IPS-18a (cell line): ENCODE measurements at regions not wholly inside any gene's neighbourhood (a gene's known extent, or its start where the extent isn't known, plus 50 kb on each side); places are given as distances from the start of the nearest gene placed in this dataset.

ENCODE experiments used
- H3K27ac ChIP-seq: one replicate; pipeline ENCODE4 v1.5.1; 2013; ENCODE audit warnings: low read length
- H3K27me3 ChIP-seq: one replicate; pipeline ENCODE4 v1.6.1; 2013; ENCODE audit warnings: mild to moderate bottlenecking, low read length; ENCODE audit not compliant: control insufficient read depth, insufficient read depth
- H3K36me3 ChIP-seq: one replicate; pipeline ENCODE4 v1.6.1; 2013; ENCODE audit warnings: low read depth, low read length; ENCODE audit not compliant: control insufficient read depth
- H3K4me1 ChIP-seq: one replicate; pipeline ENCODE4 v1.6.1; 2013; ENCODE audit warnings: low read depth, low read length; ENCODE audit not compliant: control insufficient read depth
- H3K4me3 ChIP-seq: one replicate; pipeline ENCODE4 v1.5.1; 2013; ENCODE audit warnings: low read length
- H3K9ac ChIP-seq: one replicate; pipeline ENCODE4 v1.6.1; 2013; ENCODE audit warnings: mild to moderate bottlenecking, low read length, moderate library complexity
- H3K9me3 ChIP-seq: one replicate; pipeline ENCODE4 v1.6.1; 2013; ENCODE audit warnings: low read depth, low read length; ENCODE audit not compliant: control insufficient read depth

GRCh38 chr6:44645276-44645675, 257.8 kb downstream of the CDC5L start:
- Histone ChIP-seq H3K36me3 (no peaks in the 10 kb centered on the region), H3K27me3 (no peaks in the 10 kb centered on the region), H3K27ac (no peak overlapping the region), H3K4me3 (no peak overlapping the region), H3K9me3 (no peaks in the 10 kb centered on the region), H3K4me1 (no peaks in the 10 kb centered on the region), H3K9ac (no peak overlapping the region)

- no peaks in the 10 kb centered on the region for H3K9me3 ChIP-seq
- H3K4me3 ChIP-seq: no peak overlapping the region
- H3K27me3 ChIP-seq: no peaks in the 10 kb centered on the region
- H3K27ac ChIP-seq: no peak overlapping the region
- no peaks in the 10 kb centered on the region for H3K36me3 ChIP-seq
- peaks cover 3% of the 10 kb centered on the region for H3K4me1 ChIP-seq
- no peak overlapping the region for H3K9ac ChIP-seq
Observed at GRCh38 chr6:44646355-44646754, 258.8 kb downstream of the CDC5L start.

DNA sequence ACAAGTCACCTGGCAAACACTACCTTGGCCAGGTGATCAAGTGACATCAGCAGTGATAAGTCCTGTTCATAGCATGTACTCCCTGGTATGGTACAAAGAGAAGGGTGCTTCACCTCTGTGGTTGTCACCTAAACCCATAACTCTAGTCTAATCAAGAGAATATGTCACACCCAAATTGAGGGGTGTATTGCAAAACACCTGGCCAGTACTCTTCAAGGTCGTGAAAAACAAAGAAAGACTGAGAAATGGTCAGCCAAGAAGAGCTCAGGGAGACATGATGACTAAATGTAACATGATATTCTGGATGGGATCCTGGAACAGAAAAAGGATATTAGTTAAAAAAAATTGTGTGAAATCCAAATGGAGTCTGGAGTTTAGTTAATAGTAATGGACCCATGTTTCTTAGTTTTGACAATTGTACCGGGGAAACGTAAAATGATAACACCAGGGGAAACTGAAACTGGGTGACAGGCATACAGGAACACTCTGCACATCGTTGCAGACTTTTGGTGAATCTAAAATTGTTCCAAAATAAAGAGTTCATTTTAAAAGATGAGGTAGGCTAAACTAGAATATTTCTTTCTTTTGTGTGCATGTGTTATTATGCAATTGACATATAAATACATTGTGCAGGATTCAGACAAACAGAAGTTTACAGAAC, 262.0 kb downstream of the CDC5L start:
- H3K27me3 ChIP-seq: no peaks in the 10 kb centered on the region
- no peaks in the 10 kb centered on the region for H3K36me3 ChIP-seq
- H3K9ac ChIP-seq: no peak overlapping the region
- H3K4me3 ChIP-seq: no peak overlapping the region
- peaks cover 9% of the 10 kb centered on the region for H3K4me1 ChIP-seq
- no peak overlapping the region for H3K27ac ChIP-seq
- H3K9me3 ChIP-seq: no peaks in the 10 kb centered on the region

GRCh38 chr6:44650495-44650894, 263.0 kb downstream of the CDC5L start:
- Histone ChIP-seq H3K27me3 (no peaks in the 10 kb centered on the region), H3K4me3 (no peak overlapping the region), H3K9me3 (no peaks in the 10 kb centered on the region), H3K4me1 (peaks cover 13% of the 10 kb centered on the region), H3K36me3 (no peaks in the 10 kb centered on the region), H3K27ac (no peak overlapping the region), H3K9ac (no peak overlapping the region)

- H3K27me3 ChIP-seq: no peaks in the 10 kb centered on the region
- H3K9me3 ChIP-seq: no peaks in the 10 kb centered on the region
- no peaks in the 10 kb centered on the region for H3K36me3 ChIP-seq
- H3K9ac ChIP-seq: no peak overlapping the region
- no peak overlapping the region for H3K27ac ChIP-seq
- H3K4me3 ChIP-seq: no peak overlapping the region
- peaks cover 13% of the 10 kb centered on the region for H3K4me1 ChIP-seq
Observed at GRCh38 chr6:44650947-44651346, 263.4 kb downstream of the CDC5L start.

- no peak overlapping the region for H3K27ac ChIP-seq
- no peaks in the 10 kb centered on the region for H3K9me3 ChIP-seq
- H3K4me1 ChIP-seq: peaks cover 13% of the 10 kb centered on the region
- H3K27me3 ChIP-seq: no peaks in the 10 kb centered on the region
- H3K4me3 ChIP-seq: no peak overlapping the region
- H3K36me3 ChIP-seq: no peaks in the 10 kb centered on the region
- H3K9ac ChIP-seq: no peak overlapping the region
Observed at GRCh38 chr6:44651604-44652003, 264.1 kb downstream of the CDC5L start.

DNA sequence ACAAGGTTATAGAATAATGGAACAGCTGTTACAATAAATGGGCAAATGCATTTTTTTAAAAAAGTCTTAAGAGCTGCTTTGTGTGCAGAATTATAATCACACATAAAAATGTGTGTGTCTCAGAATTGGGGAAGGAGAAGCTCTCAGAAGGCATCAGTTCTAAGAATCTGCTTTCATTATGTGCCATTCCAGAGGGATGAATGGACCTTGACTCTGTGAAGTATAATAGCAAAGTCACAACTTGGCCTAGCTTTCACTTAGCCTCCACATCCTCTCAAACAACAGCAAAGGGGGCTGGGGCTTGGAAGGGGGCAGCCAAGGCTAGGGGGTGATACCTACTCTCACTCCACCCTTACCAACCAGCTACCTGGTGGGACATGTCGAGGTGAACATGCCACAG, 265.0 kb downstream of the CDC5L start:
- Histone ChIP-seq H3K4me3 (no peak overlapping the region), H3K9ac (no peak overlapping the region), H3K27ac (no peak overlapping the region), H3K4me1 (peaks cover 13% of the 10 kb centered on the region), H3K27me3 (no peaks in the 10 kb centered on the region), H3K36me3 (no peaks in the 10 kb centered on the region), H3K9me3 (no peaks in the 10 kb centered on the region)

DNA sequence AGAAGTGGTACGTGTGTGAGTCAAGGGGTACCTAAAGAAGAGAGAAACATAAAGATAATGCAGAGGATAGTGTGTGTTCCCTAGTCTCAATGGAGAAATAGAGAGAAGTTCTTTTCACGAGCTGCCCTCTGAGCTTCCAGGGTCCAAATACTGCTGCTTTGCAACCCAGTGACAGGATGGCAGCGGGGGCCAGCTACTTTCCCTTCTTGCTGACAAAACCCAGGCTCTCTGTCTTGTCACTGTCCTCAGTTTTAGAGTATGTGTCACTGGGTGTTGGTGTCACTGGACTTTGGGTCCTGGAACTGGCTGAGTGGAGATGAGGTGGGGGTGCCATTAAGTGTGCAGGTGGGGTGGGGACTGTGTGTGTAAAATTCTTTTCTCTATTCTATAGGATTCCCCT, 265.6 kb downstream of the CDC5L start:
- Histone ChIP-seq H3K36me3 (no peaks in the 10 kb centered on the region), H3K4me3 (no peak overlapping the region), H3K9me3 (no peaks in the 10 kb centered on the region), H3K4me1 (peaks cover 13% of the 10 kb centered on the region), H3K27ac (no peak overlapping the region), H3K27me3 (no peaks in the 10 kb centered on the region), H3K9ac (no peak overlapping the region)

GRCh38 chr6:44653761-44654218, 266.3 kb downstream of the CDC5L start:
- no peak overlapping the region for H3K27ac ChIP-seq
- H3K9ac ChIP-seq: no peak overlapping the region
- H3K4me3 ChIP-seq: no peak overlapping the region
- no peaks in the 10 kb centered on the region for H3K9me3 ChIP-seq
- no peaks in the 10 kb centered on the region for H3K36me3 ChIP-seq
- peaks cover 13% of the 10 kb centered on the region for H3K4me1 ChIP-seq
- no peaks in the 10 kb centered on the region for H3K27me3 ChIP-seq

DNA sequence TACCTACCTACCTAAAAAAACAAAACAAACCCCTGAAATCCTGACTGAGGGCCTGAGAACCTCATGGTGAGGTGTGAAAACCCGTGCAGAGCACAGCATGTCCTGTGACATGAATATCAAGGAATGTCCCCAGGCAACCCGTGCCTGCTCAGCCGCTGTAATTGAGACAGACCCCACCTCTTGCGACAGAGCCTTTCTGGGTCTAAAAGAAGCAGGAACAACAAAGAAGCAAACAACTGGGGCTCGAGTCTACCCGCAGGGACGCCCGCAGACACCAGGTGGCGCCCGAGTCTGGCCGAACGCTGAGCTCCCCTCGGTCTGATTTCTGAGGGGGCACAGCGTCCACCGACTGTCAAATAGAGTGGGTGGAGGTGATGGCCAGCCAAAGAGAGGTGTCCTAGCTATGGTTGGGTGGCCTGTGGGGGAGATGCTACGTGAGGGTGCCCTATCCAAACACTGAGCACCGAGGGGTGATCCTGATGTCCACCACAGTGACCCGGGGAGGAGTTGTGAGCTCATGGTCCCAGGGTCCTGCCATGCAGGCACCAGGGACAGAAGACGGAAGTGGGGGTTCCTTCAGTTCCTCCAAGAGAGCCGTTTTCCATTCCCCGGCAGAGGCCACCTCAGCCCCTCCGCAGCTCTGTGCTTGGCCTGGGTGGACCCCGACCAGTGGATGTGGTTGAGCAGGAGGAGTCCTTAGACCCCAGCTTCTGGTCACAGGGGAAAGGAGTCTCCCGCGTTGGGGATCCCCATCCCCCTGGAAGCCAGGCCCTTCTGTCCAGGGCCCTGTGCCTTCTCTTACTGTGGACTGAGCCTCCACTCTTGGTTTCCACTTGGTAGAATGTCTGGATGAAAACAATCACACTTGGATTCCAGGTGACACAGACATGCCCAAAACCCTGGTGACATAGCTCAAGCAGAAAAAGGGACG, 268.2 kb downstream of the CDC5L start:
- Histone ChIP-seq H3K9ac (no peak overlapping the region), H3K4me3 (no peak overlapping the region), H3K4me1 (peaks cover 13% of the 10 kb centered on the region), H3K27me3 (no peaks in the 10 kb centered on the region), H3K9me3 (no peaks in the 10 kb centered on the region), H3K36me3 (no peaks in the 10 kb centered on the region), H3K27ac (peak overlapping the region; percentile 30)

GRCh38 chr6:44656691-44657090, 269.2 kb downstream of the CDC5L start:
- Histone ChIP-seq H3K9me3 (no peaks in the 10 kb centered on the region), H3K27ac (no peak overlapping the region), H3K4me3 (no peak overlapping the region), H3K4me1 (peaks cover 13% of the 10 kb centered on the region), H3K9ac (no peak overlapping the region), H3K36me3 (no peaks in the 10 kb centered on the region), H3K27me3 (no peaks in the 10 kb centered on the region)
